IPS-15b (cell line): ENCODE measurements at regions not wholly inside any gene's neighbourhood (a gene's known extent, or its start where the extent isn't known, plus 50 kb on each side); places are given as distances from the start of the nearest gene placed in this dataset.

ENCODE experiments used
- H3K27me3 ChIP-seq: one replicate; pipeline ENCODE4 v1.6.1; 2013; ENCODE audit warnings: low read length; ENCODE audit not compliant: control insufficient read depth, insufficient read depth
- H3K36me3 ChIP-seq: one replicate; pipeline ENCODE4 v1.6.1; 2013; ENCODE audit warnings: low read length; ENCODE audit not compliant: control insufficient read depth, insufficient read depth
- H3K4me1 ChIP-seq: one replicate; pipeline ENCODE4 v1.6.1; 2013; ENCODE audit warnings: mild to moderate bottlenecking, low read length; ENCODE audit not compliant: control insufficient read depth, insufficient read depth
- H3K4me3 ChIP-seq: one replicate; pipeline ENCODE4 v1.5.1; 2013; ENCODE audit warnings: low read depth, low read length
- H3K9ac ChIP-seq: one replicate; pipeline ENCODE4 v1.6.1; 2013; ENCODE audit warnings: low read depth, mild to moderate bottlenecking, low read length
- H3K9me3 ChIP-seq: one replicate; pipeline ENCODE4 v1.6.1; 2013; ENCODE audit warnings: mild to moderate bottlenecking, low read length; ENCODE audit not compliant: control insufficient read depth, insufficient read depth

DNA sequence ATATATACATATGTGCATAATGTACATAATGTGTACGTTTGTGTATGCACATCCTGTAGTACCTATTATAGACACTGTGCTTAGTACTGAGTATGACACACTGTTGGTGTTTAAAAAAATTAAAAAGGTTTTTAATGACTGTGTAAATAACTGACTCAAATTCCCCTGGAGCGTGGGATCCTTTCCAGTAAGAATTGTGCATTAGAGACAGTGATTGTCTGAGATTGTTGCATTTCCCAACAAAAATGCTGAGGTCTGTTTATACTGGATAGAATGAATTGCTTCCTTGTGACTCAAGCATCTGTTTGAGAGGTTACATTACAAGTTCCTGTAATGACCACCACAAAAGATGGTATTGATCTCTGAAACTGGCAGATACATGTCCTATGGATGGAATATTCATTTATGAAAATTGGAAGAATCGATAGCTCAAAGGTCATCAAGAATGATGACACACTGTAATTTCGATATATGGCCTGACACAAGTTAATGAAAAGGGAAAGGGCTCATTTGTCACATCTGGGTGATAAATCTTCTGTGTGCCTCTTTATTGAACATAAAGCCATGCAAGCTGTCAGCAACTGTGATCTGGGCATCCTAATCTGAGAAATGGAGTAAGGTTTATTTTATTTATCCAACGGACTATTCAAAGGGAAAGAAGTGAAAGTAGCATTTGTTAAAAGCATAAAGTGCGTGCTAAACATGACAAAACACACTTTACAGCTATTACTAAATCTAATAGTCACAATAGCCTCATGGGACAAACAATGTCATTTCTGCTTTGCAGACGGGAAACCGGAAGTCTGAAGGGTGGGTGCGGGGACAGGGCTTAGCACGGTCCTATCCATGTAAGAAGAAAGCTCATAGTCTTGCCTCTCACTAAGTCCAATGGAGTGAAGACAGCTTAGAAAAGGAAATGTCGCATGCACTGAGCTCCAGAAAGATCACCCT, 228.8 kb downstream of the CDH11 start:
- Histone ChIP-seq H3K27me3 (no peaks in the 10 kb centered on the region), H3K9ac (no peak overlapping the region), H3K4me3 (no peak overlapping the region), H3K36me3 (no peaks in the 10 kb centered on the region), H3K9me3 (no peaks in the 10 kb centered on the region), H3K4me1 (no peaks in the 10 kb centered on the region)

DNA sequence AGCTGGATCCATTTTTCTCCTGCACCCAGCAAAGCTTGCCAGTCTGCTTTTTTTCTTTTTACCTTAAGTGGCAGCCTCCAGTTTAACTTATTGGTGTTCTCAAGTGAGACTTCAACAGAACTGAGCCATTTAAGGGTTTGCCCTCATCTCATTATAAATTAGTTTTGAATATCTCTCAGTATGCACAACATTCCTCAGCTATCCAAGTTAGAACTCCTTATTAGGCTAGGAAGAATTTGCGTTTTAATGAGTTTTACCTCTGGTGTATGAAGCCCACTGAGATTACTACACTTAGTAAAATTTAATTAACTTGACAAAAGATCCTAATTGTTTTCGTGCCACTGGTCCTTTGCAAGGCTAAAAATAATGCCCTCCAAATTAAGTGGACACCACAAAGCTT, 232.4 kb downstream of the CDH11 start:
- no peaks in the 10 kb centered on the region for H3K4me1 ChIP-seq
- no peaks in the 10 kb centered on the region for H3K9me3 ChIP-seq
- no peak overlapping the region for H3K4me3 ChIP-seq
- H3K36me3 ChIP-seq, result no peaks in the 10 kb centered on the region
- H3K9ac ChIP-seq, result no peak overlapping the region
- H3K27me3 ChIP-seq, result no peaks in the 10 kb centered on the region

DNA sequence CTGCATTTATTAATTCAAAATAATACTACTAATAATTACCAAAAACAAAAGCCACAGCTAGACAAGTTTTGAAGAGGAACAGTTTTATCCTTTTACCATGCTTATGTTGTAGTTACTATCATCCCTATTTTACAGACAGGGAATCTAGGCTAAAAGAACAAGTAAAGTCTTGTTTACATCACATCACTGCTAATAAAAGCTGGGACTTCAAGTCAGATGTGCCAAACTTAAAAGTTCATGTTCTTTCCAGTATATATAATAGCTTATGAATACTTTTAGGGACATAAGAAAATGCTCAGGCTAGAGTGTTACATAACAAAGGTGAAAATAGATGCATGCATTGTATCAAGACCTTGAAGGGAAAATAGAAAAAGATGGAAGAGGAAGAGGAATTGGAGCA, 234.2 kb downstream of the CDH11 start:
- no peaks in the 10 kb centered on the region for H3K36me3 ChIP-seq
- no peak overlapping the region for H3K4me3 ChIP-seq
- no peak overlapping the region for H3K9ac ChIP-seq
- no peaks in the 10 kb centered on the region for H3K9me3 ChIP-seq
- H3K4me1 ChIP-seq, result no peaks in the 10 kb centered on the region
- no peaks in the 10 kb centered on the region for H3K27me3 ChIP-seq

DNA sequence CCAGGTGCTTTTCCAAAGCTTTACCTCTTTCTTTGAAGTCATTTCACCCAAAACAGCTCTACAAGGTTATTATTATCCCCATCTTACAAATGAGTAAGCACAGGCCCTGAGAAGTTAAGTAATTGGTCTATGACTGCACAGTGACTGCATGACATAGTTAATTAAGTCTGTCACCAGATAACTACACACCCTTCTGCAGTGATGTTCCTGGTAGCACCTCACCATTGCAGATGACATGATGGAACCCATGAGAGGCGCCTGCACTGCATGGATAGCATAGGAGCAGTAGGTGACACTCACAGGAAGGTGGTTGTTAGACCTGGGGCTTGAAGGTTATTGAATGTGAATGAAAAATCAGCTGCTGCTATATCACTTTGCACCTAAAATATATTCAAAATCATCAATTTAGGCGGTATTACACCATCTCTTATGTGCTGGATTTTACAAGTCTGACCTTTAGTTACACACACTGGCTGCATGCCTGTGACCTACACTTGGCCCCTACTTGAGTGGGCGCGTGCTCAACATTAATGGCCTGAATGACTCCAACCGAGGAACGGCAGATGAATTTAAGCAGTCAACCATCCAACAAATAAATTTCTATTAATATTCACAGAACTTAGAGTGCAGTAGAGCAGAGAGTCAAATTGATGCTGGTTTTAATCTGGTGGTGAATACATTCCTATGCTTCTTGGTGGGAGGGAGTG, 239.6 kb downstream of the CDH11 start:
- Histone ChIP-seq H3K4me3 (no peak overlapping the region), H3K4me1 (no peaks in the 10 kb centered on the region), H3K27me3 (no peaks in the 10 kb centered on the region), H3K36me3 (no peaks in the 10 kb centered on the region), H3K9ac (no peak overlapping the region), H3K9me3 (no peaks in the 10 kb centered on the region)

GRCh38 chr16:64880994-64881393, 240.9 kb downstream of the CDH11 start:
- no peaks in the 10 kb centered on the region for H3K4me1 ChIP-seq
- H3K27me3 ChIP-seq, result no peaks in the 10 kb centered on the region
- H3K9me3 ChIP-seq, result no peaks in the 10 kb centered on the region
- no peak overlapping the region for H3K9ac ChIP-seq
- H3K36me3 ChIP-seq, result no peaks in the 10 kb centered on the region
- H3K4me3 ChIP-seq, result no peak overlapping the region

DNA sequence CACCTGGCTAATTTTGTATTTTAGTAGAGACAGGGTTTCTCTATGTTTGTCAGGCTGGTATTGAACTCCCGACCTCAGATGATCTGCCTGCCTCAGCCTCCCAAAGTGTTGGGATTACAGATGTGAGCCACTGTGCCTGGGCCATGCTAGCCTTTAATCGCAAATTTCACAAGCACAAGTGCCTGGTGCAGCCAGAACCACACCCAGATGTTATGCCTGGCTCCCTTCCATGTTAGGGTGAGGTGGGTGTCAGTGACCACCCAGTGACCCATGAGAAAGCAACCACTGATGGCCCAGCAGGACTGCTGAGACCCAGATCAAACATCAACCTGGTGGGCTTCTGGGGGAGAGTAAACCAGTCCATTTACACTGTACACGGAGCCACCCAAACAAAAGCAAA, 241.9 kb downstream of the CDH11 start:
- H3K4me1 ChIP-seq, result no peaks in the 10 kb centered on the region
- H3K36me3 ChIP-seq, result no peaks in the 10 kb centered on the region
- H3K9ac ChIP-seq, result no peak overlapping the region
- H3K27me3 ChIP-seq, result no peaks in the 10 kb centered on the region
- H3K4me3 ChIP-seq, result no peak overlapping the region
- H3K9me3 ChIP-seq, result no peaks in the 10 kb centered on the region

DNA sequence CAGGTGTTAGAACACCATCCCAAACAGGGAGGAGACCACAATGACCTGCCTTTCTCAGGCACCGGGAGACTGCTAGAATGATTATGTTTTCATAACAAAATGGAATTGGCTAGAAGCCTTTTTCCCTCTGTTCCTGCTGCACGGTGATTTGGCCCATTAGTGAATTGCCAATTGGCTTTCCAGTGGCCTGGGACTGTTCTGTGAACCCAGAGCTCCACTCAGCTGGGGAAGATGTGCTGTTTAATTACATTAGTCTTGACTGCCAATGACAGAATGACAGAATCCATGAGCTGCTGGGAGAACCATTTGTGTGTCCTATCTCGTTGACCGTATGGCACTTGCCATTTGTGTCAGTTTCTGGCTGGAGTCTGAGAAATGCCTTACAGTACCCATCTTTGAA, 242.9 kb downstream of the CDH11 start:
- H3K9ac ChIP-seq, result no peak overlapping the region
- H3K36me3 ChIP-seq, result no peaks in the 10 kb centered on the region
- H3K27me3 ChIP-seq, result no peaks in the 10 kb centered on the region
- H3K4me1 ChIP-seq, result no peaks in the 10 kb centered on the region
- H3K9me3 ChIP-seq, result no peaks in the 10 kb centered on the region
- no peak overlapping the region for H3K4me3 ChIP-seq

- H3K4me1 ChIP-seq, result no peaks in the 10 kb centered on the region
- H3K9me3 ChIP-seq, result no peaks in the 10 kb centered on the region
- no peaks in the 10 kb centered on the region for H3K27me3 ChIP-seq
- H3K4me3 ChIP-seq, result no peak overlapping the region
- no peaks in the 10 kb centered on the region for H3K36me3 ChIP-seq
- H3K9ac ChIP-seq, result no peak overlapping the region
These were observed 249.8 kb downstream of the CDH11 start for GRCh38 chr16:64872101-64872500.

DNA sequence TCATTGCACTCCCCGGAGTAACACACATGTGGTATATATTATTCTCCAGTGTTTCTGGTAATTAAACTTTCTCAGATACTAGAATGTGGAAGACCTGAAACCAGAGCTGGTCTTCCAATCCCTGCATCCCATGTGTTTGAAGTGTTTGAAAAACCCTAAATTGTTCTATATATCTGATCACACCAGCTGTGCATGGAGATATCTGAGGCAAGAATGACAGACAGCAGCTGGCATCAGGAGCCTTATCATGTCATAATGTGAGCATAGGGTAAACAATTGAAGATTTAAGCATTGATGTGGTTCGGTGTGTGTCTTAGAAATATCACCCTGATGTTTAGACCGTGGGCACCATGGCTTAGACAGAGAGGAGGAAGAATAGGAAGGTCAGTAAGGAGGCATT, 251.0 kb downstream of the CDH11 start:
- Histone ChIP-seq H3K9me3 (no peaks in the 10 kb centered on the region), H3K9ac (no peak overlapping the region), H3K27me3 (no peaks in the 10 kb centered on the region), H3K4me1 (no peaks in the 10 kb centered on the region), H3K36me3 (no peaks in the 10 kb centered on the region), H3K4me3 (no peak overlapping the region)

DNA sequence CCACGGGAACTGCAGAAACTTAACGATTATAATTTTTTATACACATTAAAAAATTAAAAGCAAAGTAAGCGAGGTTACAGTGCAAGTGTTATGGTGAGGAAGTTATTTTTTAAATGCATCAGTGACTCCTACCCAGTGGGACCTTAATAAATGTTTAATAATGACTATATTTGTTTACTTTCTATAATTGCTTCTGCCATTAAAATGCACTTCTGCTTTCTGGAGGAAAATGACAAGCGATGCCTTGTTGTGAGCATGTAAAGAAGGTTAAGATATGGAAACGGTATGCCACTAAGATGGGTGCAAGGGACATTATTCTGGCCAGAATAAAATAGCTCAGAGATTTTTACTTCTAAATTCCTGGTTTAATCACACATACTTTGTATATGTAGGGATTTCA, 252.1 kb downstream of the CDH11 start:
- no peak overlapping the region for H3K4me3 ChIP-seq
- no peaks in the 10 kb centered on the region for H3K4me1 ChIP-seq

DNA sequence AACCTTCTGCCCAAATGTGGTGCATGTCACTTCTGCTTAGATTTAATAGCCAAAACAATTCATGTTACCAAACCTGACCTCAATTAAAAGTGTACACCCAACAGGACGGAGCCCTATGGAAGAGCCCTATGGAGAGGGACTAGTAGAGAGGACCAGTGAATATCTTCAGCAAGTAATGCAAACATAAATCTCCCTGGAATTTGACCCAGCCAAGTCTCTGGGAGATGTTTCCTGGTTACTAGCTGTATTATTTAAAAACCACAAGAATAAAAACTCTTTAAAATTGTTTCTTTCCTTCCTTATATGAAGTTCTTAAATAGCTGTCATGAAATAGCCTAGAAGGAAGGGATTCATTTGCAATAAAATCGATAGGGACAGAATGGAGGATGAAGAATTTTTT, 255.8 kb downstream of the CDH11 start:
- Histone ChIP-seq H3K9me3 (no peaks in the 10 kb centered on the region), H3K36me3 (no peaks in the 10 kb centered on the region), H3K4me1 (no peaks in the 10 kb centered on the region), H3K4me3 (no peak overlapping the region), H3K9ac (no peak overlapping the region), H3K27me3 (no peaks in the 10 kb centered on the region)

More for the DNA sequence above, 252.1 kb downstream of the CDH11 start:
- Histone ChIP-seq H3K27me3 (no peaks in the 10 kb centered on the region), H3K36me3 (no peaks in the 10 kb centered on the region), H3K9me3 (no peaks in the 10 kb centered on the region), H3K9ac (no peak overlapping the region)
